HepG2 (cell line): ENCODE measurements at regions not wholly inside any gene's neighbourhood (a gene's known extent, or its start where the extent isn't known, plus 50 kb on each side); places are given as distances from the start of the nearest gene placed in this dataset.

ENCODE experiments used
- ATAC-seq: fragments of 200-7000 bp; cut with Tn5 transposase; 3 replicates; pipeline ENCODE4 v1.9.1; 2020; ENCODE audit warnings: mild to moderate bottlenecking, moderate library complexity
- BruUV-seq: library from RNA; stranded (reverse); fragments of 400-500 nt; replicated peaks from 2 replicates; lab custom pipeline; 2021; lab: Mats Ljungman, UMichigan
- CTCF ChIA-PET: fragments of 300-600 bp; formaldehyde crosslinking; extraction: SDS; loops from one replicate; lab custom pipeline; 2021; ENCODE audit warnings: low total read pairs, inconsistent platforms, low intra/inter-chr PET ratio; lab: Yijun Ruan, JAX
- POLR2A ChIA-PET: fragments of 350-600 bp; sonication (Branson Sonifier 250); formaldehyde crosslinking; loops from one replicate; lab custom pipeline; 2020; ENCODE audit warnings: antibody characterized with exemption, inconsistent platforms; lab: Yijun Ruan, JAX
- DNase-seq: peaks from one replicate; pipeline ENCODE4 v3.0.0-alpha.2; 2015; ENCODE audit warnings: low spot score
- FAIRE-seq: peaks from 3 replicates; lab custom pipeline; 2011; peaks lifted over from hg19 to GRCh38; lab: Jason Lieb, UNC
- H2AFZ ChIP-seq: one replicate; pipeline ENCODE4 v1.6.1; 2011; ENCODE audit warnings: low read length, inconsistent platforms
- H3K27ac ChIP-seq: fragments of 300-600 bp; 3 replicates; pipeline ENCODE4 v1.8.0; 2011; ENCODE audit warnings: mixed run types, mild to moderate bottlenecking, mixed read lengths, low read length, inconsistent platforms; ENCODE audit not compliant: insufficient read depth; ENCODE audit errors: extremely low read length
- H3K27me3 ChIP-seq, 2 experiments: fragments of 200-600 bp in 1 of 2; 2 replicates in 1 of 2; 3 replicates in 1 of 2; pipeline versions ENCODE4 v1.6.0 to v1.8.0; 2011; ENCODE audit warnings: low read length in 2 of 2, mild to moderate bottlenecking in 2 of 2, moderate library complexity in 2 of 2, inconsistent platforms in 1 of 2; ENCODE audit not compliant: insufficient read depth in 2 of 2, control insufficient read depth in 1 of 2
- H3K36me3 ChIP-seq, 2 experiments: fragments of 200-600 bp in 1 of 2; replicated peaks in 1 of 2; 2 replicates in 1 of 2; 3 replicates in 1 of 2; pipeline versions ENCODE4 v1.5.1 to v1.8.0; 2011; ENCODE audit warnings: low read length in 2 of 2, inconsistent platforms in 1 of 2; ENCODE audit not compliant: insufficient read depth in 2 of 2, control insufficient read depth in 1 of 2
- H3K4me1 ChIP-seq: 2 replicates; pipeline ENCODE4 v1.5.1; 2012; ENCODE audit warnings: low read length, inconsistent platforms; ENCODE audit not compliant: insufficient read depth
- H3K4me2 ChIP-seq: 2 replicates; pipeline ENCODE4 v1.6.0; 2011; ENCODE audit warnings: low read depth, low read length, inconsistent platforms
- H3K4me3 ChIP-seq, 3 experiments: fragments of 200-600 bp in 1 of 3; sonication (generic), shearing (Covaris generic) in 1 of 3; replicated peaks in 1 of 3; 2 replicates each; pipeline ENCODE4 v1.5.1; 2011 to 2016; ENCODE audit warnings: low read length in 3 of 3, inconsistent platforms in 2 of 3, low read depth in 2 of 3, mild to moderate bottlenecking in 2 of 3, control low read depth in 1 of 3, mixed read lengths in 1 of 3; ENCODE audit not compliant: insufficient read depth in 1 of 3
- H3K79me2 ChIP-seq: one replicate; pipeline ENCODE4 v1.6.1; 2011; ENCODE audit warnings: low read length, inconsistent platforms; ENCODE audit not compliant: insufficient read depth
- H3K9ac ChIP-seq: 2 replicates; pipeline ENCODE4 v1.6.0; 2011; ENCODE audit warnings: mild to moderate bottlenecking, low read depth, low read length, inconsistent platforms; ENCODE audit not compliant: insufficient read depth
- H3K9me3 ChIP-seq: 2 replicates; pipeline ENCODE4 v1.5.1; 2012; ENCODE audit warnings: mild to moderate bottlenecking, low read length
- H4K20me1 ChIP-seq: 2 replicates; pipeline ENCODE4 v1.6.0; 2011; ENCODE audit warnings: inconsistent platforms, mild to moderate bottlenecking, low read length, moderate library complexity; ENCODE audit not compliant: insufficient read depth
- ISX ChIP-seq: sonication (generic); formaldehyde crosslinking; conservative IDR thresholded peaks from 2 replicates; pipeline ENCODE4 v1.5.0; 2020; ENCODE audit warnings: missing genetic modification reagents
- PITX1 ChIP-seq: sonication (generic); formaldehyde crosslinking; IDR thresholded peaks from 2 replicates; pipeline ENCODE4 v1.5.1; 2020; ENCODE audit warnings: mild to moderate bottlenecking, missing genetic modification reagents
- SATB2 ChIP-seq: sonication (generic); formaldehyde crosslinking; IDR thresholded peaks from 2 replicates; pipeline ENCODE4 v1.5.0; 2020; ENCODE audit warnings: missing genetic modification reagents
- SIN3A ChIP-seq: IDR thresholded peaks from 2 replicates; pipeline ENCODE4 v1.6.1; 2011; ENCODE audit warnings: low read depth, mild to moderate bottlenecking, control low read depth, low read length, borderline replicate concordance
- SKIL ChIP-seq: sonication (generic); formaldehyde crosslinking; IDR thresholded peaks from 2 replicates; pipeline ENCODE4 v1.8.0; 2022; ENCODE audit warnings: missing genetic modification reagents, mild to moderate bottlenecking, moderate library complexity, borderline replicate concordance
- SUZ12 ChIP-seq: fragments of 150-350 bp; IDR thresholded peaks from 2 replicates; pipeline ENCODE4 v1.6.1; 2014; ENCODE audit warnings: low read depth, low read length
- ZNF18 ChIP-seq: sonication (generic); formaldehyde crosslinking; IDR thresholded peaks from 2 replicates; pipeline ENCODE4 v1.8.0; 2022; ENCODE audit warnings: mild to moderate bottlenecking, missing genetic modification reagents; ENCODE audit not compliant: insufficient replicate concordance
- ZNF281 ChIP-seq: sonication (generic); formaldehyde crosslinking; IDR thresholded peaks from 2 replicates; pipeline ENCODE4 v1.4.0; 2020; ENCODE audit warnings: missing genetic modification reagents, borderline replicate concordance
- ZNF350 ChIP-seq: sonication (generic); formaldehyde crosslinking; IDR thresholded peaks from 2 replicates; pipeline ENCODE4 v1.4.0; 2020; ENCODE audit warnings: mild to moderate bottlenecking, low read depth, missing genetic modification reagents, borderline replicate concordance
- ZNF460 ChIP-seq: sonication (generic); formaldehyde crosslinking; IDR thresholded peaks from 2 replicates; pipeline ENCODE4 v1.5.1; 2020; ENCODE audit warnings: missing genetic modification reagents, mild to moderate bottlenecking, borderline replicate concordance
- ZNF550 ChIP-seq: sonication (generic); formaldehyde crosslinking; IDR thresholded peaks from 2 replicates; pipeline ENCODE4 v1.4.0; 2020; ENCODE audit warnings: mild to moderate bottlenecking, missing genetic modification reagents, borderline replicate concordance
- ZNF850 ChIP-seq: sonication (generic); formaldehyde crosslinking; conservative IDR thresholded peaks from 2 replicates; pipeline ENCODE4 v1.9.0; 2021; ENCODE audit warnings: mild to moderate bottlenecking, missing genetic modification reagents
- WGBS: methylation state at CpG from one replicate; pipeline ENCODE4 v1.1.6; 2017; ENCODE audit warnings: low lambda C conversion rate; 5-methylcytosine and 5-hydroxymethylcytosine counted together
- in situ Hi-C: cut with HindIII; loops from 2 replicates; pipeline ENCODE4 v1.10.0; 2017; ENCODE audit warnings: low pct_unique_long_range_greater_than_20kb; ENCODE audit not compliant: extremely low pct_ligation_motif_present
- intact Hi-C: fragments of 100-400 bp; cut with micrococcal nuclease; formaldehyde crosslinking; loops from one replicate; pipeline ENCODE4 v1.10.0; 2022; ENCODE audit not compliant: unreplicated experiment

- CTCF ChIA-PET = no interaction called here
- no peak for TF ChIP-seq PITX1
- no peak for TF ChIP-seq SUZ12
- TF ChIP-seq ZNF550 (CRISPR knock-in tag) = no peak
- TF ChIP-seq ZNF18 (CRISPR knock-in tag) = no peak
- no peak for TF ChIP-seq ZNF850 (CRISPR knock-in tag)
- no peak for TF ChIP-seq SATB2 (CRISPR knock-in tag)
- no peak for TF ChIP-seq ZNF350 (CRISPR knock-in tag)
- no peak for TF ChIP-seq SIN3A
- TF ChIP-seq SKIL (CRISPR knock-in tag) = no peak
- TF ChIP-seq ISX (CRISPR knock-in tag) = no peak
- no peak for TF ChIP-seq ZNF281 (CRISPR knock-in tag)
- TF ChIP-seq ZNF460 (CRISPR knock-in tag) = no peak
These were observed 366.2 kb upstream of the ID2 start for GRCh38 chr2:8315531-8316165.

More at GRCh38 chr2:8315531-8316165, 366.2 kb upstream of the ID2 start:
- FAIRE-seq = no peak
- Histone ChIP-seq H3K9ac (no peak overlapping the region), H4K20me1 (no peaks in the 10 kb centered on the region), H3K27ac (no peak overlapping the region), H3K27me3 (peaks cover 0 to 8% of the 10 kb centered on the region in 2 experiments; a peak in 1 of 5 replicates), H3K4me2 (no peak overlapping the region), H3K4me1 (peaks cover 8% of the 10 kb centered on the region), H3K79me2 (no peaks in the 10 kb centered on the region), H3K9me3 (no peaks in the 10 kb centered on the region), H3K36me3 (no peaks in the 10 kb centered on the region), H2AFZ (no peak overlapping the region), H3K4me3 (no peak overlapping the region)
- intact Hi-C loops (no loop called here), in situ Hi-C loops (no loop called here)
- POLR2A ChIA-PET = no interaction called here
- DNase-seq = no peak
- WGBS = 64% methylated on average over 7 of the region's 7 CpGs
- no TSS peak for BruUV-seq
- no peak for ATAC-seq
